C4-2B (cell line): ENCODE measurements at regions not wholly inside any gene's neighbourhood (a gene's known extent, or its start where the extent isn't known, plus 50 kb on each side); places are given as distances from the start of the nearest gene placed in this dataset.

Source experiments
- ZFX ChIP-seq: fragments of 450-650 bp; IDR thresholded peaks from 2 replicates; pipeline ENCODE4 v1.6.1; 2017
- TF ChIP-seq, protein P1 (sequence below): fragments of 450-650 bp; conservative IDR thresholded peaks from 2 replicates; pipeline ENCODE4 v1.5.1; 2017; ENCODE audit warnings: mild to moderate bottlenecking

- TF ChIP-seq, protein P1, sequence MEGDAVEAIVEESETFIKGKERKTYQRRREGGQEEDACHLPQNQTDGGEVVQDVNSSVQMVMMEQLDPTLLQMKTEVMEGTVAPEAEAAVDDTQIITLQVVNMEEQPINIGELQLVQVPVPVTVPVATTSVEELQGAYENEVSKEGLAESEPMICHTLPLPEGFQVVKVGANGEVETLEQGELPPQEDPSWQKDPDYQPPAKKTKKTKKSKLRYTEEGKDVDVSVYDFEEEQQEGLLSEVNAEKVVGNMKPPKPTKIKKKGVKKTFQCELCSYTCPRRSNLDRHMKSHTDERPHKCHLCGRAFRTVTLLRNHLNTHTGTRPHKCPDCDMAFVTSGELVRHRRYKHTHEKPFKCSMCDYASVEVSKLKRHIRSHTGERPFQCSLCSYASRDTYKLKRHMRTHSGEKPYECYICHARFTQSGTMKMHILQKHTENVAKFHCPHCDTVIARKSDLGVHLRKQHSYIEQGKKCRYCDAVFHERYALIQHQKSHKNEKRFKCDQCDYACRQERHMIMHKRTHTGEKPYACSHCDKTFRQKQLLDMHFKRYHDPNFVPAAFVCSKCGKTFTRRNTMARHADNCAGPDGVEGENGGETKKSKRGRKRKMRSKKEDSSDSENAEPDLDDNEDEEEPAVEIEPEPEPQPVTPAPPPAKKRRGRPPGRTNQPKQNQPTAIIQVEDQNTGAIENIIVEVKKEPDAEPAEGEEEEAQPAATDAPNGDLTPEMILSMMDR = no peak
- TF ChIP-seq ZFX = no peak
Observed at GRCh38 chr10:10731366-10731765, 286.3 kb upstream of the CELF2 start.
